Stimulated activated CD8-positive, alpha-beta memory T cell treated with anti-CD3 and anti-CD28 coated beads, Interleukin-7, amount 100 ng/mL, for 24 hours (primary cell): ENCODE measurements at regions not wholly inside any gene's neighbourhood (a gene's known extent, or its start where the extent isn't known, plus 50 kb on each side); places are given as distances from the start of the nearest gene placed in this dataset.
"Not testable (repeated sequence)": the region's sequence is repeated elsewhere in the genome, so short reads cannot be mapped to it uniquely, and the experiment has no call there.

Experiments used
- DNase-seq: peaks from one replicate; pipeline ENCODE4 v3.0.0-alpha.2; 2020; ENCODE audit warnings: low read depth

DNA sequence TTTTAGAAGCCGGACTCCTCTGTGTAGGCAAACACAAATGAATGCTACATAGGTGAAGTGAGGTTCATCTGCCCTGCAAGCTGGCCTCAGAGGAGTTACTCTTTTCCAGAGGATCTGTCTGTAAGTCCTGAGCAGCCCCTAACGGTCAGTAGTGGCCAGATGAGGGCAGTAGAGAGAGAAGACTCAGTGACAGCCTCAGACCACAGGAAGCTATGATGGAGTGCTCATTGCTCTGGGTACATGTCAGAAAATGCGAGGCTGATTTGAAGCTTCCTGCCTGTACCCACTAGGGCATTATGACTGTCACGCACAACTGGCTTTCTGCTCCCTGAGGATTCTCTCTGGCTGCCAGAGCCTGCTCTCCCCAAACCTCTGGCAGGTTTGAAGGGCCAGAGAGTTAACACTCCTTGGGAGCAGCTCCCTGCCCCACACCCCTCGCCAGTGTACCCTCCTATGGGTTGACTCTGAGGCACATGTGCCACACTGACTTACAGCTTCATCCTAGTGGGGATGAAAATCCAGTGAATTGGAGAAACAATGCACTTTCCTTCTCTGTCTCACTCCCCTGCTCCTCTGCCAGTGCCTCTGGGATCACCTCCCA lies 141.5 kb downstream of the GABRG2 start:
- no peak for DNase-seq

DNA sequence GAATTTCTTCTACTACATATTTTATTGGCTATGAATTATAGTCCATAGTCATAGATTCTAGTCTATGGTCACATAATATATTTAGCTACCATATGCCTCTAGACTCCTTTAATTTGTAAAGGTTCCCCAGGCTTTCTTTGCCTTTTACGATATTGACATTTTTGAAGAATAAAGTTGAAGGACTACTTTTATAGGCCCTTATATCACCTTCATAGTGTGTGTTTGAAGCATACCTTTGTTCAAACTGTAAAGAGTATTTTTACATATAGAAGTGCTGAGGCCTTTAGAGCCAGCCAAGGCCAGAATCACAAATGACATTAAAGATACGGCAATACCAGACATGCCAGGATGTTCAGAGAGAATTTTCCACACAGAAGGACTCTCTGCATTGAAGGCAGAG lies 147.0 kb downstream of the GABRG2 start:
- DNase-seq = no peak

- DNase-seq = no peak
Observed at GRCh38 chr5:162217037-162217436, 149.5 kb downstream of the GABRG2 start.

GRCh38 chr5:162221910-162222309 lies 154.3 kb downstream of the GABRG2 start:
- DNase-seq = no peak

DNA sequence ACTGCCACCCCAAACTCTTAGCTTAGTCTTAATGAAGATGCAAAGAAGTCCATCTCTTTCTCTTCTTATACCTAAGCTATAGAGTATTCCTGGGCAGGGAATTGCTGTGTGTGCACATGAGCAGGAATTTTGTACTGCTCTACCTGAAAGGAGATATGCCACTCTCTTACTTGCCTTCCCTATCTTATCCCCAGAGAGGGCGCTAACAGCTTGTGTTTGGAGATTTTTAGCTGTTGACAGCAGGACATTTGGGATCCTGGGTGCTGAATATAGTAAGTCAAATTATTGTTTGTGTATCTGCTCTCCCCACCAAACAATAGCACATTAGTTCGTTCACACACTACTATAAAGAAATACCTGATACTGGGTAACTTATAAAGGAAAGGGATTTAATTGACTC lies 159.5 kb downstream of the GABRG2 start:
- no peak for DNase-seq

DNA sequence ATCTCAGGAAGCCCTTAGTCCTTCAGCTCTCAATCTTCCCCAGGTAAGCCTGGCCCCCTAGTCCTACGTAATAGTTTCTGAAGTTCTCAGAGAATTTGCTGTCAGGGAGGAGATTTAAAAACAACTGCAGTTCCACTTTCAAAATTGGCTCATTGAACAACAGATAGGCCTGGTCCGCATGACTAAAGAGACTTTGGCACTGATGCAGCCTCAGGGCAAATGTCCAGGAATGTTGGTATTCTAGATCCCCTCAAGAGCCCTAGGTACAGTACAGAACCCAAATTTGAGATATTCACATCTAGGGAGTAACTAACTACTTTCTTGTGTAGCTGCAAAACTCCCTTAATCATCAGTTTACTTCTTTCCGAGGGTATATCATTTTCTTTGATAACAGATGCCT lies 162.8 kb downstream of the GABRG2 start:
- DNase-seq = no peak

DNA sequence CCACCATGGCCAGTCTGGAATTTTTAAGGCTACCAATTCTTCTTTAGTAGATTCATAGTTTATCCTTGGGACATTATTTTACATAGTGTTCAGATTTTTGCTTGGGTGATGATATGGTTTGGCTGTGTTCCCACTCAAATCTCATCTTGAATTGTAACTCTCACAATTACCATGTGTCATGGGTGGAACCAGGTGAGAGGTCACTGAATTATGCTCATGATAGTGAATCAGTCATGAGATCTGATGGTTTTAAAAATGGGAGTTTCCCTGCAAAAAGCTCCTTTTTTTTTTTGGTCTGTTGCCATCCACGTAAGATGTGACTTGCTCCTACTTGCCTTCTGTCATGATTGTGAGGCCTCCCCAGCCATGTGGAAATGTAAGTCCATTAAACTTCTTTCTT lies 163.9 kb downstream of the GABRG2 start:
- DNase-seq = no peak

- DNase-seq = no peak
Observed at GRCh38 chr5:162240734-162241133, 173.2 kb downstream of the GABRG2 start.

- no peak for DNase-seq
Observed at GRCh38 chr5:162242416-162242815, 174.8 kb downstream of the GABRG2 start.

- DNase-seq = no peak
Observed at GRCh38 chr5:162243651-162244050, 176.1 kb downstream of the GABRG2 start.

- DNase-seq = no peak
Observed at GRCh38 chr5:162248107-162248713, 180.6 kb downstream of the GABRG2 start.

GRCh38 chr5:162256711-162257110 lies 189.1 kb downstream of the GABRG2 start:
- DNase-seq = no peak

GRCh38 chr5:162268694-162269481 lies 201.3 kb downstream of the GABRG2 start:
- DNase-seq = no peak

DNA sequence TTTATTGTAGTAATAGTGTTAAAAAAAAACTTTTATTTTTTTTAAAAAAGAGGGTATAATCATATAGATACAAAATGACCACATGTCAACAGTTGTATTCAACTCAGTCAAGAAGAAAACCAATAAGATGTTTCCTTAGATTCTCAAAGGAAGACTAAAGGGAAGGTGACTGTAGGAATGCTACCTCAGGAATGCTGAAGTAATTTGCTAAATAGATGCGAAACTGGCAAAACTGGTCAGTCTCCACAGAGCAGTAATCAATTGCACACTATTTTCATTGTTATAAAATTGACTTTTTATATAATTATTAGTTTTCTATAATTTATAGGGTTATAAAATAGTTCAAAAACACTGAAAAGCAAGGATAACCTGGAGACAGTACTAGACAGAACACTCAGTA lies 204.8 kb downstream of the GABRG2 start:
- no peak for DNase-seq

DNA sequence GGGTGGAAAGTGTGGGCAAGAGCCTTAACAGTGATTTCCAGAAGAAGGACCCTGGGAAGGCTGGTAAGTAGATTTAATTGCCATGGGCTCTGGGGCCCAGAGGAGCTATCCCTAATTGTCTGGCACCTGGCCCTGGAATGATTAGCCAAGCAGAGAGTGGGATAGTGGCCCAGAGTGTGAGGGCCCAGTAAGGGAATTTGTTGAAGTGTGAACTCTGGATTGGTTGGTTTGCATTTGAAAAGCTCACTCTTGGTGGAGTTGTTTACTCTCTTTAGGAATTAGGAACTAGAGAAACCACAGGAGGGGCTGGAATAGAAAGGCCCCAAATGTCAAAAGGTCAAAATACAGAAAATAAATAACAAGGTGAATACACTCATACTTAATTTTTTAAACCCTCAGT lies 207.1 kb downstream of the GABRG2 start:
- DNase-seq = no peak

DNA sequence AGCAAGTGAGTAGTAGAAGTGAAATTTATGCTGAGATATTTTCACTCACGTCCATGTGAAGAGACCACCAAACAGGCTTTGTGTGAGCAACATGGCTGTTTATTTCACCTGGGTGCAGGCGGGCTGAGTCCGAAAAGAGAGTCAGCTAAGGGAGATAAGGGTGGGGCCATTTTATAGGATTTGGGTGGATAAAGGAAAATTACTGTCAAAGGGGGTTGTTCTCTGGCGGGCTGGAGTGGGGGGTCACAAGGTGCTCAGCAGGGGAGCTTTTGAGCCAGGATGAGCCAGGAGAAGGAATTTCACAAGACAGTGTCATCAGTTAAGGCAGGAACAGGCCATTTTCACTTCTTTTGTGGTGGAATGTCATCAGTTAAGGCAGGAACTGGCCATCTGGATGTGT lies 207.8 kb downstream of the GABRG2 start:
- DNase-seq = not testable (repeated sequence)

DNA sequence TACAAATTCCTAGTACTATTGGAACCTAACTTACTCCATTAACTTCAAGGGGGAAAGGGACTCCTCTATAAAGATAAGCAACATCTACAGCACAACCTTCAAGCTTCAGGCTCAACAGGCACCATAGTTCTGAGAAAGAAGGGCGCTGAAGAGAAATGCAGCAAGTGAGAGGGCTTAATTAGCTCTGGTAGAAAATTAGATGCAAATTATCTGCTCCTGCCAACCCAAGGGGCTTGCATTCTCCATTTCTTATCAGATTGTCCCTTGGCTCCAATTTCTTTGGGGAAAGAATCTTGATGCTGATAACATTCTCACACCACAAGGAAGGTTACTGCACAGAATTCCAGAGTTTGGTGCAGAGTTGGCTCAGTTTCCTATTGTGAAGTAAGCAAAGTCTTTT lies 214.6 kb downstream of the GABRG2 start:
- no peak for DNase-seq

- no peak for DNase-seq
Observed at GRCh38 chr5:162283609-162284008, 216.0 kb downstream of the GABRG2 start.

GRCh38 chr5:162288647-162289296 lies 221.2 kb downstream of the GABRG2 start:
- DNase-seq = no peak

DNA sequence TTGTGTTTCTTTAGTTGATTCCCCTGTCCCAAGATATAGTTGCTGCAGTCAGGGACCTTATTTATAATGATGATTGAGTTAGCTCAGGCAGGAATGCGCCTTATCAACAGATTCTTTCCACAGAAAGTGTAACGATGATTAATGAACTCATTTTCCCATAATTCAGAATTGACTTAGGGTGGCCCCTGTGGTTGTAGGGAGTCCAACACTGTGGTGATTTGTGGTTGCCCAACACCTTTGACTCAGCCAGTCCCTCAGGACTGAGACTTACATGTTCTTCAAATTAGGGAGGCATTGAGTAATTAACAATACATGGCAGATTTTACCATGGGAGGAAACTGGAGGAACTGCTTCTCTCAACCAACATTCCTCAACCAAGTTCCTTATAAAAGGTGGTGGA lies 221.9 kb downstream of the GABRG2 start:
- no peak for DNase-seq

DNA sequence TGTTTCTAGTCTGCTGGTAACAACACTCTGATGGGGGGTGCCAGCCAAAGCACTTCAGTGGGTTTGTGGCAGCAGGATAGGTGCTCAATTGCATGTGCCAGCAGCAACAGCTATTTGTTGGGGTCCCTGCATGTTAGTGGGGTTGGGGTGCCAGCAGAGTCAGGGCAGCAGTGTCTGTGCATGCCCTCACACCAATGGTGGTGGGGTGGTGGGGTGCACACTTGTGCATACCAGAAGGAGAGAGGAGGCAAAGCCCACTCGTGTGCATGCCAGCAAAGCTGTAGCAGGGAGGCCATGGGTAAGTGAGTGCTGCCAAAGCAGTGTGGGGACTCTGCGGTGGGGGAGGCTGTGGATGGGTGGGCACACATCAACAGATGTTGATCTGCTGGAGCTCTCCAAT lies 232.2 kb downstream of the GABRG2 start:
- no peak for DNase-seq

- no peak for DNase-seq
Observed at GRCh38 chr5:162301356-162301755, 233.8 kb downstream of the GABRG2 start.

DNA sequence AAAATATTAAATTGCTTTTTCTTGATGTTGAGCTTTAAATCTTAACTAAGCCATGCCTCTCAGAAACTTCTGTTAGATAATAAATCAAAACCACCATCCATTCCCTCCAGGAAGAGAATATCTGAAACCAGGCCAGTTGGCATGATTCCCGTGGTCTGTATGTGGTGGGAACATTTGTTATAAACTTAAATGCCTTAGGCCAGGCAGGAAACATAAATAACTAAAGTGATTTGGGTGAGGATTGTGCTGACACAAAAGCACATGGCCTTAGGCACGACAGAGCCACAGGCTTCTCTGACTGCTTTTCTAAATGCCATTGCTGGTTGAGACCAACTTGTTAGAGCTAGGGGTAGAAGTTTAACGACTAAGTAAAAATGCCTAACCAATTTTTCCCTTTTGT lies 255.9 kb downstream of the GABRG2 start:
- no peak for DNase-seq
